CD4-positive, alpha-beta T cell treated with Interleukin-21 for 1 hour (primary cell): ENCODE measurements at regions not wholly inside any gene's neighbourhood (a gene's known extent, or its start where the extent isn't known, plus 50 kb on each side); places are given as distances from the start of the nearest gene placed in this dataset.

Source experiments
- DNase-seq: peaks from one replicate; pipeline ENCODE4 v3.0.0-alpha.2; 2020

GRCh38 chr5:105952875-105953274 is 1717.9 kb downstream of the EFNA5 start:
- DNase-seq: no peak

GRCh38 chr5:105947461-105947860 is 1723.3 kb downstream of the EFNA5 start:
- no peak for DNase-seq

GRCh38 chr5:105945203-105945972 is 1725.3 kb downstream of the EFNA5 start:
- no peak for DNase-seq

GRCh38 chr5:105940181-105940580 is 1730.6 kb downstream of the EFNA5 start:
- no peak for DNase-seq

- no peak for DNase-seq
Observed at GRCh38 chr5:105934171-105934570, 1736.6 kb downstream of the EFNA5 start.

GRCh38 chr5:105931881-105932421 is 1738.8 kb downstream of the EFNA5 start:
- no peak for DNase-seq

- no peak for DNase-seq
Observed at GRCh38 chr5:105929858-105930257, 1740.9 kb downstream of the EFNA5 start.

- no peak for DNase-seq
Observed at GRCh38 chr5:105924366-105924765, 1746.4 kb downstream of the EFNA5 start.

- no peak for DNase-seq
Observed at GRCh38 chr5:105922574-105922973, 1748.2 kb downstream of the EFNA5 start.

- DNase-seq: no peak
Observed at GRCh38 chr5:105922080-105922479, 1748.7 kb downstream of the EFNA5 start.

DNA sequence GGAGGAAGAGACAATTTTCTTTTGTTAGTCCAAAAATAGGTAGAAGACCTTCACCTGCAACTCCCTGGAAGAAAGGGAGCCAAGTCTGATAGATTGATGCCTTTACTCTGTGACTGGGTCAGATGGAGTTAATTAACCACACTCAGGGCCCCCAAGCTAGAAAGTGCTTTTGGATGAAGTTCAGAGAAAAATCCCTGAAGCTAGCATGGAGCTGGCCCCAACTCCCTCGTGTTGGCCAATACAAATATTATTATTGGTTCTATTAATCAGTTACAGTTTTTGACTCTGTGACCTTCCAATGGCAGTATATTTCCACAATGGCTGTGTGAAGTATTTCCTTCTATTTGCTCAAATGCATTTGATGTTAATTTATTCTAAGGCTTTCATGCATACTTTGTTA is 1753.5 kb downstream of the EFNA5 start:
- no peak for DNase-seq

DNA sequence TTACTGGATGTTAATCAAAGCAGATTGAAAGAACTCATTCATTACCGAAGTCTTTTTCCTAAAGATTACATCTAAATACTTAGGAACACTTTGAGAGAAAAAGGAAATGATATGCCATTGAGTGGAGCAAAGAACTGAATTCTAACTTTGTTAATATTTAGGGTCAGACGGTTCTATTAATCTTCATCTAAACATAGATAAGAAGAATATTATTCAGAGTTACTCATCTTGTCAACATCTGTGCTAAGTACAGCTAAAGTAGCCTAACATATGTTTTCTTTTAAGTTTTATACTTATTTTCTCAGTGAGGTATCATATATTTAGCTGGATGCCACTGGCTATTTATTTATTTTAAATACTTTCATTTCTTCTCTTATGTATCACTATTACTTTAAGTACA is 1763.7 kb downstream of the EFNA5 start:
- no peak for DNase-seq

GRCh38 chr5:105905392-105905791 is 1765.3 kb downstream of the EFNA5 start:
- no peak for DNase-seq

DNA sequence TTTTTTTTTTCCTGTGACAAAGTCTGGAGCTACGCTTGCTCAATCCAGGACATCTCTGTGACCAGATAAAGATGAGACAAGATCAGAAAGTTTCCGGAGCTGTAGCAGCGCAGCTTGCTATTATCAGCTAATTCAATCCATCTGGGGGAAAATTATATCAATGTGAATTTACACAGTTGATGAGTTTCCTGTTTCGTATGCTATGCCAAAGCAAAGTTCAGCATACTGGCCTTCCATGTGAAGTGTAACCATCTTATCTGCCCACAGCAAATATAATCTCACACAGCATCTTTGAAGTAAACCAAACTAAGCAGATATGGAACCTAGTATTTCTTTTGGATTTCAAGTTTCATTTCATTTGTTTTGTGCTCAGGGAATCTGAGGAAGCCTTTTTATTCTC is 1767.7 kb downstream of the EFNA5 start:
- DNase-seq: no peak

DNA sequence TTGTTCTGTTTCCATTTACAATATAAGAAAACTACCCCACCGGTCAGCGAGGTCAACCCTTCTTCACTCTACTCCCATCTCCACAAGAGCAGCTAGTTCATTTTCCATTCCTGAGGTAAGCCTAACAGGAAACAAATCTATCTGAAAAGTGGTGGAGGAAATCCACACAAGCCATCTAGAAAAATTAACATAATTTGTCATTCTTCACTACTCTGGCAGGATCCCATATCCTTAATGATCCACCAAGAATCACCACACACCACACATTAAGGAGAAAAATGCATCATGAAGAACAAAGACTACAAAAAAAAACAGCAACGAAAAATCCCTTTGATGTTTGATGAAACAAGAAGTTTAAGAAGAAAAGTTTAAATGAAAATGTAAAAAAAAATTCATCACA is 1771.0 kb downstream of the EFNA5 start:
- DNase-seq: no peak

GRCh38 chr5:105898183-105898582 is 1772.6 kb downstream of the EFNA5 start:
- no peak for DNase-seq

- no peak for DNase-seq
Observed at GRCh38 chr5:105885266-105885665, 1785.5 kb downstream of the EFNA5 start.

- DNase-seq: no peak
Observed at GRCh38 chr5:105882956-105883481, 1787.7 kb downstream of the EFNA5 start.

- DNase-seq: no peak
Observed at GRCh38 chr5:105878402-105878801, 1792.3 kb downstream of the EFNA5 start.

DNA sequence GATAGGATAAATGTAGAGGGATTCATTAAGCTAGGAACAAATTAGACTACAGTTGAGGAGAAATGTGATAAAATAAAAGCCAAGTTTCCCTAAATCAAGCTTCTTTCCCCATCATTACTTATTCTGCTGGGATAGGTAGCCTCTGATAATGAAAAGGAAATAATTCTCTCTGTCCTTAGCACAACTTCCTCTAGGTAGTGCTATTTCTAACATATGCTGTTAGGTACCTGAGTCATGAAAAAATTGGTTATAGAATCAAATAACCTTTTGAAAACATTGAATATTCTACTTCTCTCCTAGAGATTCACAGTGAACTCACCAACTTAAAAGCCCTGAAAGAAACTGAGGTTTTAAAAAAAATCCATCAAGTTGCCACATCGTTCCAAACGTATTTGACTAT is 1793.1 kb downstream of the EFNA5 start:
- DNase-seq: no peak

GRCh38 chr5:105874316-105874715 is 1796.4 kb downstream of the EFNA5 start:
- DNase-seq: no peak

- no peak for DNase-seq
Observed at GRCh38 chr5:105872569-105873270, 1798.0 kb downstream of the EFNA5 start.

DNA sequence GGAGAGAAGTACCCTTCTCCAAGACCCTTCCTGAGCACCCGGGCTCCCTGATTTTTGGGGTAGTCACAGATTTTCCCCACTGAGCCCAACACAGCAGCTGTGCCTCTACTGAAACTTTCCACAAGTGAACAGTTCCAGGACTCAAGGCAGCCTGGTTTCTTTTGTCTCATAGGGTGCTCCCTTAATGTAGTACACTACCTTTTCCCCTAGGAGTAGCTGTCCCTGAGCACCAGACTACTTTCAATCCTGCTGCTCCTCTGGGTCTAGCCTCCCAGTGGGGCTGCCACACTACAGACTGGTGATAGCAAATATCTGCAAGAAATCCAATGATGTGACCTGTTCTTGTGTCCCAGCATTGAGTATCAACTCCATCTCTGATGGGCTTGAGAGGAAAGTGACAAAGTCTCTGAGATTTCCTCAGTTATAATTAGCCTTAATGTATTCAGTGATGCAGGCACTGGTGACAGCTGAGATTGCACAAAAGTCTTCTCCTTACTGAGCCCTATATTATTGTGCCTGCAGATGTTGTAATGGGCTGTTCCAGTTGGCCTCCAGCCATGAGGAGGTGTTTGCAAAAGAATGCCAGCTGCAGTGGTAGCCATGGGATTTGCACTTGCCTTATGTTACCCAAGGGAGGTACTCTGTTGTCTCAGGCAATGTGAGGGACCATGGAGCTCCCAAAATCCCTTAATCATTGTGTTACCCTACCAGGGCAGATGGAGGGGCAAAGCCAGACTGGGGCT is 1802.5 kb downstream of the EFNA5 start:
- no peak for DNase-seq
